OCI-LY7 (cell line): ENCODE measurements at regions not wholly inside any gene's neighbourhood (a gene's known extent, or its start where the extent isn't known, plus 50 kb on each side); places are given as distances from the start of the nearest gene placed in this dataset.

Source experiments
- EZH2phosphoT487 ChIP-seq: fragments of 200-600 bp; sonication (generic); IDR thresholded peaks from 2 replicates; pipeline ENCODE4 v1.6.1; 2018; ENCODE audit warnings: low read depth, borderline replicate concordance, mild to moderate bottlenecking, mixed run types, antibody characterized with exemption, low read length, moderate library complexity, mixed read lengths
- TF ChIP-seq, protein P1 (sequence below): fragments of 200-600 bp; sonication (generic); conservative IDR thresholded peaks from 2 replicates; pipeline ENCODE4 v1.5.1; 2014; ENCODE audit warnings: mild to moderate bottlenecking, antibody characterized with exemption, low read length, moderate library complexity, mixed read lengths

DNA sequence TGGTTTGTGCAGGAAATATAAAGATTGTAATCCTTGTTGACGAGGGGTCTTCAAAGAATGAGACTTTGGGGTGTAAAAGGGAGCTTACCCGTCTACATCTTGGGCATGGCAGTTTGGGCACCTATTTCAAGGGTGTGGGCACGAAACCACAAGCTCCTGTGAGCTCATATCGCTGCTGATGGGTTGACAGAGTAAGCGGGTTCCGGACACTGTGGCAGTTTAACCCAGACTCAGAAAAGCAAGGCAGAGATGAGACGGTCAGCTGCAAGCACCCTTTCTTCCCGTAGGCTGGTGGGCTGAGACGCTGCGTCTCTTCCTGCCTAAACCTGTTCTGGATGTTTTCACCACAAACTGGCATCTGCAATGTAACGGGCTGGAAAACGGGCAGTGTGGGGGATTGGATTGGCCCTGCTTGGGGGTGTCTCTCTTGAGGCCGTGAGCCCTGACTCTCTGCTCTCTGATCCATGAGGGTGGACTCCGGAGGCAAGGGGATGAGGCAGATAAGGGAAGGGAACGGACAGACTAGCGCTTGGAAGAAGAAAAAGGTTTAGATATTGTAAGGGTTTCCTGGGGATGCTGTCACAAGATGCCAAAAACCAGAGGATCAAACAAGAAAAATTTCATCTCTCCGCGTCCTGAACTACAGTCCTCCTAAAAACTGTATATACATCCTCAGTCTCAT lies 237.5 kb downstream of the SHOX start:
- TF ChIP-seq, protein P1, sequence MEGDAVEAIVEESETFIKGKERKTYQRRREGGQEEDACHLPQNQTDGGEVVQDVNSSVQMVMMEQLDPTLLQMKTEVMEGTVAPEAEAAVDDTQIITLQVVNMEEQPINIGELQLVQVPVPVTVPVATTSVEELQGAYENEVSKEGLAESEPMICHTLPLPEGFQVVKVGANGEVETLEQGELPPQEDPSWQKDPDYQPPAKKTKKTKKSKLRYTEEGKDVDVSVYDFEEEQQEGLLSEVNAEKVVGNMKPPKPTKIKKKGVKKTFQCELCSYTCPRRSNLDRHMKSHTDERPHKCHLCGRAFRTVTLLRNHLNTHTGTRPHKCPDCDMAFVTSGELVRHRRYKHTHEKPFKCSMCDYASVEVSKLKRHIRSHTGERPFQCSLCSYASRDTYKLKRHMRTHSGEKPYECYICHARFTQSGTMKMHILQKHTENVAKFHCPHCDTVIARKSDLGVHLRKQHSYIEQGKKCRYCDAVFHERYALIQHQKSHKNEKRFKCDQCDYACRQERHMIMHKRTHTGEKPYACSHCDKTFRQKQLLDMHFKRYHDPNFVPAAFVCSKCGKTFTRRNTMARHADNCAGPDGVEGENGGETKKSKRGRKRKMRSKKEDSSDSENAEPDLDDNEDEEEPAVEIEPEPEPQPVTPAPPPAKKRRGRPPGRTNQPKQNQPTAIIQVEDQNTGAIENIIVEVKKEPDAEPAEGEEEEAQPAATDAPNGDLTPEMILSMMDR: no peak
- no peak for TF ChIP-seq EZH2phosphoT487
